Occipital lobe (tissue), 1 donor: ENCODE measurements at regions not wholly inside any gene's neighbourhood (a gene's known extent, or its start where the extent isn't known, plus 50 kb on each side); places are given as distances from the start of the nearest gene placed in this dataset.

Source experiments
- DNase-seq: peaks from one replicate; lab custom pipeline; 2025; lab: John Stamatoyannopoulos, UW

- DNase-seq = no peak
Observed at GRCh38 chr6:150711584-150712504, 112.2 kb downstream of the PLEKHG1 start.

DNA sequence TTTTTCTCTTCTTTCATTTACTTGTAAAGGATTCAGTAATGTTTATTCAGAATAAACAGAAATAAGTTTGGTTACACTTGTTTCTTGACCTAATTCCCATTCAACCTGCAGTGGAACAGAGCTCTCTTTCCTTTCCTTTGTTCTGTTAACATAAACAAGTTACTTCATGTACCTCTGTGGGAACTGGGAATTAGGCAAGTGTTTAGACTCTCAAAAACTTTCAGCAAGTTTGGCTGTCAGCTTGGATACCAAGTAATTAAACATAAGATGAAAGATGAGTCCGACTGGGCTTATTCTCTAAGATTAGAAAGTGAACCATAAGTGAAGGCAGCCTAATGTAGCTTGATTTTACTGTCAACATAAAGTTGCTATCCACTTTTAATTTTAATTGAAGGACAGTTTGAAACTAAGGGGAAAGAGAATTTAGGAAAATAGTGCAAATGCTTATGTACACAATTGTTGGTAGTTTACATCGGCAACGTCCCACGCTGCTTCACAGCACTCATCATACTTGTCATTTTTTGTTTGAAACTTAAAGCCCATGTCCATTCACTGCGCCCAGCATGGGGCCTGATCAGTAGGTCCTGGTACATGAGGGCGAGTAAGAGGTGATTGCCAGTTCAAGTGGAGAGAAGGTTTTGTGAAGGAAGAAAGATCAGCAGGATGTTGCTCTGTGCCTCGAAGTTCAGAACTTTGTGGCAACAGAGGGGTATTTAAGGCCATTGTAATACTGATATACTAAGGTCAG lies 113.0 kb downstream of the PLEKHG1 start:
- DNase-seq = no peak

DNA sequence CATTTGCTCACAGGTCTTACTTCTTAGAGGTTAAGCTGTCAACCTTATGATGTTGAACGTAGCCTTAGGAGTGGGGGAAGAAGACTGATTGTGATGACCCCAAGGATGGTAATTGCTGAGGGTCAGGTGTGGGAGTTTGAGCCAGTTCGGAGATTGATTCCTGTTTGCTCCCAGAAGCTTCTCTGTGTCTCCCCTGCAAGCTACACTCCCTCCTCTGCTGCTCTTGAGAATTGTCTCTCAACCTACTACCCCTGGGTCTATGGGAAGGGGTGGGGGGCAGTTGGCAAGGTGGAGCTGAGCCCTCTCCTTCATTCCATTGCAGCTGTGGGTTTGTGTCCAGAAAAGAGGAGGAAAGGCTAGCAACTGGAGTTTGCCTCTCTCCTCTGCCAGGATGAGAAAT lies 113.8 kb downstream of the PLEKHG1 start:
- DNase-seq = no peak

DNA sequence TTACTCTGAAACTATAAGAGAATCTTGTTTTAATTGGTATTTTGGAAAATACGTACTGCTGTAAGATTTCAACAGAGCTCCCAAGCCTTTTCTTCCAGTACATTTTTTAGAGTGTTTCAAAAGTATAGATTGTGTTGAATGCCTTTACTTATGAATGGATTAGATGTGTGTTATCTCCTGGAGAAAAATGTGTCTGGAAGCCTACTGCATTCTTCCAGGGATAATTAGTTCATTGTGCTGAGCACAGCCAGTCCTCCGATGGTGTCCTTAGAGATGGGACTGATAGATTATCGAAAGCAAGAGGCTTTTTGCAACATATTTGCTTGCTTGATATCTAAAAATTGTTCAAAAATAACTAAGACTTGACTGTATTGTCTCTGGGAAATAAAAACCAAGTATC lies 114.2 kb downstream of the PLEKHG1 start:
- no peak for DNase-seq

DNA sequence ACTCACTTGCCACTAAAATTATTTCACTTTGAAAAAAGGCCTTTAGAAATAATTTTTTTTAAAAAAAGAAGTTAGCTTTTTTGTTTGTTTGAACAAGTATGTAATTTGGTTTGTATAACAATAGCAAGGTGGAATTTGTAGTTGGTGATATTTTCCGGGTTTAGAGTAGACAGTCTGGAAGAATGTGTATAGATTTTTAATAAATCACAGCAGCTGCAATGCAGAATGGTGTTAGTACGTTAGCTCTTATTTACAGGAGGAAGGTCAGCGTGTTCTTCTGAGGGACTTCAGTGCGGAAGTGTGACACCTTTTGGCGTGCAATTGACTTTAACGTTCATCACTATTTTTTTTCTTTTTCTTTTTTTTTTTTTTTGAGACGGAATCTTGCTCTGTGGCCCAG lies 115.4 kb downstream of the PLEKHG1 start:
- DNase-seq = no peak

GRCh38 chr6:150717419-150717818 lies 117.7 kb downstream of the PLEKHG1 start:
- DNase-seq = no peak

- no peak for DNase-seq
Observed at GRCh38 chr6:150719099-150719766, 119.5 kb downstream of the PLEKHG1 start.

- no peak for DNase-seq
Observed at GRCh38 chr6:150719831-150720230, 120.1 kb downstream of the PLEKHG1 start.

DNA sequence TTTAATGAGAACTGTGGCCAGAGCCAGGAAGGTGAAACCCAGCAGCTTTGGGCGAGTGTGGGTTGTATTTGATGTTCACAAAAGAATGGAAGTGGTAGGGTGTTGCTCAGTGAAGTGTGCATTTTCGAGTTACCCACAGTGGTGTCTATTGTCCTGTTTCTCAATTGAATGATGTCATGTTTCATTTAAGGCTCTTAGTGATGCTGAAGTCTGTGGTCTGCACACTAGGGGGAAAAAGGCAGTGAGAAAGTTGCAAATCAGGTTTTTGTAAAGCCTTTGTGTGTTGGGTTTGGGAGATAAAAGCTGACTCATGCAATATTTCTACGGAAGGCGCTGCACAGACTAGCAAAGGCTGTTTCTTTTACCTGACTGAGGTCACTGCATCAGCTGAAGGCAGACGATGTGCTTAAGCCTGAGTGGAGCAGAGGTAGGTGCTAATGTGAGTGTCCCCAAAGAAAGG lies 121.1 kb downstream of the PLEKHG1 start:
- no peak for DNase-seq

DNA sequence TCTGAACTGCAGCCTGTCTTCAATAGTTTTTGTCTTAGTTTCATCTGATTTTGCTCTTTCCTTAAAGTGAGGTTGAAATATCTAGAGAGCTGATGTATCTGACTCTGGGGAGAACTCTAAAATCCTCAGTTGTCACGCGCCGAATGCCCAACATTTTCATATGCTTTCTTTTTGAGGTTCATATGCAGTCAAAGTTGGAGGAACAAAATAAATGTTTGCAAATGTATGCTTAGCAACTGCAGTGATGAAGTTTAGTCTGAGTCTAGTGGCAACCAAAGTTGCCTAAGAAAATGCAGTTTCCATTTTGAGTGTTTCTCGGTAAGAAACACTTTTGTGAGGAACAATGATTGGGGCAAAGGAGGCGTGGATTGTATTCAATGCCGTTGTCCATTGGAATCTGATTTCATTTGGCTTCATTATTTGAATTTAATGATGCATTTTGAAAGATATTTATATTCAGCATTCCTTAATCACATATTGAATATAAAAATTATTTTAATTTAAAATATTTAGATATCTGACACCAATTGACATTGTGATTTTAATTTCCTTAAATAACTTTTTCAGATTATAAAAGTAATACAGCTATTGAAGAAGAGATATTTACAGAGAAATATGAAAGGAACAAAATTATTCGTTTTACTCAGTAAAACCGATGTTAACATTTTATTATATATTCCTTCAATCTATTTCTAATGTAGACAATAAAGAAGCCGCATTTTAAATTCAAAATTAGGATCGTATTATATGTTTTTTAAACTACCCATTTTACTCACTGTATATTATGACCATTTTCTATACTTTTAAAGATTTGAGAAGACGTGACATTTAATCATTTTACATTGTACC lies 122.0 kb downstream of the PLEKHG1 start:
- no peak for DNase-seq

DNA sequence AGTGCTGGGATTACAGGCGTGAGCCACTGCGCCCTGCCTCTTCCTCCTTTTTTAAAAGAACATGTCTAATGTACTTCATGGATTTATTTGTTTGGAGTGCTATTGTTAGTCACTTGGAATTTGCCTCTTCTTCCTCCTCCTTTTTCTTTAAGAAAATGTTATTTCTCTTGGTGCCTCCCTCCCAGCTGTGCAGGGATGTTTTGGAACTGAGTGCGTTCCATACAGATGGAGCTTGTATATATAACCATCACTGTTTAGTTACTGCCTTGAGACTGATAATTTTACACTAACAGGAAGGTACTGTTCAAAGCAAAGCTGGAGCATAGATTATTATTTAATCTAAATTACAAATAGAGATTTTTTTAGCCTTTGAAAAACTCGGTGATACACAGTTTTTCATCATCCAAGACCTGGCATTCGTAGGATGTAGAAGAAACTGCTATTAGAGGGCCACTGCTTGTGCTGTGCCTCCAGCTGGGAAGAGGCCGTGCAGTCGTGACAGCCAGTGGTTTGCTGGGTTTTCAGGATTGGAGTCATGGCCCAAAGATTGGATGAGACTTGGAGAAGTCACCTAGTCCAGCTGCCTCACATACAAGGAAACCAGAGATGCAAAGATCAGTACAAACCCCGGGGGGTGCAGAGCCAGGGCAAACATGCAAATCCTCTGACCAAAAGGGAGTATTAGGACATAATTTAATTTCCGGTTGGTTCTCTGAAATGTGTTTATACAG lies 123.1 kb downstream of the PLEKHG1 start:
- no peak for DNase-seq

GRCh38 chr6:150723345-150723658 lies 123.6 kb downstream of the PLEKHG1 start:
- no peak for DNase-seq

DNA sequence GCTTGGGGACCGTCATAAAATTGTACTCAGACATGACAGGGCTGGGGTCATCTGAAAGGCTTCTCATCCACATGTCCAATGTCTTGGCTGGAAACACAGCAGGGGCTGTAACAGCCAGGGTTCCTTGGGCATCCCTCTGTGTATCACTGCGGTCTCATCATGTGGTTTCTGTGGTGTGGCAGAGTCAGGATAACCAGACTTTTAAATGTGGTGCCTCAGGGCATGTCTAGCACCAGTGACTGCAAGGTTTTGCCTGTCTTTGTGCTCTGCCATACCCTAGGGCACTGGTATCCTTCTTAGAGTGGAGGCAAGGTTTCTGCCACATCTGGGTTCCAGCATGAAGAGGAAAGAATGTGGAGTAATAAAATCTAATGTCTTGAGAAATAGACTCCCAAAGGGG lies 124.2 kb downstream of the PLEKHG1 start:
- no peak for DNase-seq

DNA sequence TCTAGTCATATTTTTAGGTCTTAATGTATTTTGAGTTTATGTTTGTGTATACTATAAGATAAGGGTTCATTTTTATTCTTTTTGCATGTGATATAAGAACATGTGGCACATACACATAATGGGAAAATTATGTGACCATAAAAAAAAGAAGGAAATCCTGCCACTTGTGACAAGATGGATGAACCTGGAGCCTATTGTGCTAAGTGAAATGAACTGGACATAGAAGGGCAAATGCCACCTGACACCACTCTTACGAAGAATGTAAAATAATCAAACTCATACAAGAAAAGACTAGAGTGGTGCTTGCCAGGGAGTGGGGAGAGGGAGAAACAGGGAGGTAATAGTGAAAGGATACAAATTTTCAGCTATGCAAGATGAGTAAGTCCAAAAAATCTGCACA lies 126.1 kb downstream of the PLEKHG1 start:
- no peak for DNase-seq

GRCh38 chr6:150729188-150729748 lies 129.6 kb downstream of the PLEKHG1 start:
- no peak for DNase-seq

GRCh38 chr6:150730801-150731457 lies 131.2 kb downstream of the PLEKHG1 start:
- no peak for DNase-seq

DNA sequence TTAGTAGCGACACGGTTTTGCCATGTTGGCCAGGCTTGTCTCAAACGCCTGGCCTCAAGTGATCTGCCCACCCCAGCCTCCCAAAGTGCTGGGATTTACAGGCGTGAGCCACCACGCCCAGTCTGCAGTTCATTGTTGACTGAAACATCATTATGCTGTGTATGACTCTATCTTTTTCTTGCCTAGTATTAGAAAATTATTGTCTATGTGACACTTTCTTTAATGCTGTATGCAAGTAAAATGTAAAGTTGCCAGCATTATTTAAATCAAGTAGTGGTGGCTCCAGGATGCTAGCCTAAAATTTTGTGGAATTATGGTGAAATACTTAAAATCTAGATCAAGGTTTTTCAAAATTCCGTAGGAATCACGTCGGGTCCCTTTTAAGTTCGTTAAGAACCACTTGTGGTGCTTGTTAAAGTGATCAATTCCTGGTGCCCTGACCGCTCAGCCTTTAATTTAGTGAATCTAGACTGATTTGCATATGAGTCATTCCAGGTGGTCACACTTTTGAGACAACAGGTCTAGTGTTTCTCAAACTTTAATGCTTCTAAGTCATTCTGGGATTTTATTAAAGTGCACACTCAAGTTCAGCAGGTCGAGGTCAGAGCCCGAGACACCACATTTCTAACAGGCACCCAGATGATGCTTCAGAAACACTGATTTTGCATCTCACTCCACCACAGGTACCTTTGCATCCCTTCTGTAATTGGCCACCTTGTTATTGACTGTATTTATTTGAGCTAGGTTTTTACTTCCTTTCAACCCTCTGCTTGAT lies 132.6 kb upstream of the MTHFD1L start:
- DNase-seq = no peak

- DNase-seq = no peak
Observed at GRCh38 chr6:150733726-150734125, 131.8 kb upstream of the MTHFD1L start.

- no peak for DNase-seq
Observed at GRCh38 chr6:150734235-150734634, 131.3 kb upstream of the MTHFD1L start.
